Glomerular endothelial cell (primary cell): ENCODE measurements at regions not wholly inside any gene's neighbourhood (a gene's known extent, or its start where the extent isn't known, plus 50 kb on each side); places are given as distances from the start of the nearest gene placed in this dataset.
"Not testable (repeated sequence)": the region's sequence is repeated elsewhere in the genome, so short reads cannot be mapped to it uniquely, and the experiment has no call there.

Experiments used
- DNase-seq: peaks from one replicate; pipeline ENCODE4 v3.0.0-alpha.2; 2011; ENCODE audit warnings: low read depth, low spot score; ENCODE audit errors: extremely low read depth

DNA sequence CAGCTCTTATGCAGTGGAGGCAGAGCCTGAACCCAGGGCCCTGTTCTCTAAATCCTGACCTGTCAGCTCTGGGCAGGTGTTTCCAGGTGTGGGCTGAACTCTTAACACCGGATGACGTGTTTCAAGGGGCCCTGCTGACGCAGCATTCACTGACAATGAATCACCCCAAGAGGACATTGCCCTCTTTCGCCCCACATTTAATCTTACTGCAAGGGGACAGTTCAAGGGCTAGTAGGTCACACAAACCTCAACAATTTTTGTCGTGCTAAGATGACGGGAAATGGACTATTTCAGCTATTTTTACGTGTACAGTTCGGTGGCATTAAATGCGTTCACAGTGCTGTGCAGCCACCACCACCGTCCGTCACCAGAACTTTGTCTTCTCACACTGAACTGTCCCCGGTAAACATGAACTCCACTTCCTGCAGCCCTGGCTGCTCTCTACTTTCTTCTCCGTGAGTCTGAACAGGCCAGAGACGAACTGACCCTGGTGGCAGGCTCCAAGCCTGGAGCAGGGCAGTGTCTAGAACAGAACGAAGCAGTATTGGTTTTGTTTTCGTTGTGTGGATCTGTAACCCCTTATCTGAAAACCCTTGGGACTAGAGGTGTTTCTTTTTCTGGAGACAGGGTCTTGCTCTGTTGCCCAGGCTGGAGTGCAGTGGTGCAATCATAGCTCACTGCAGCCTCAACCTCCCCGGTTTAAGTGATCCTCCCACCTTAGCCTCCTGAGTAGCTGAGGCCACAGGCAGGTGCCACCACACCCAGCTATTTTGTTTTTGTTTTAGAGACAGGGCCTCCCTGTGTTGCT is 88.4 kb upstream of the CIBAR2 start:
- no peak for DNase-seq

DNA sequence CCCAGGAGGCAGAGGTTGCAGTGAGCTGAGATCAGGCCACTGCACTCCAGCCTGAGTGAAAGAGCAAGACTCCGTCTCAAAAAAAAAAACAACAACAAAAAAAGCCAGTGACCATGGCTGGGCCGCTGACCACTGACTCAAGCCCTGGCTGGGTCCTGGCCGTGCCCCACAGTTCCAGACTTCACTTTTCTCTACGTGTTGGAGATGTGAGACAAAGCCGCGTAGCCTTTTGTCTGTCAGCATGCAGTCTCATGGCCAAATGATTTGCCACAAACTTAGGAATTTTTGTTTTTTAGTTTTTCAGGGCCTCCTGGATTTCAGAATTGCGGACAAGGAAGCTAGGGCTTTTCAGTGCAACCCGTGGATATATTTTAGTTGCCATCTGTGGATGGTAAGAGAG is 89.3 kb upstream of the CIBAR2 start:
- DNase-seq: no peak

DNA sequence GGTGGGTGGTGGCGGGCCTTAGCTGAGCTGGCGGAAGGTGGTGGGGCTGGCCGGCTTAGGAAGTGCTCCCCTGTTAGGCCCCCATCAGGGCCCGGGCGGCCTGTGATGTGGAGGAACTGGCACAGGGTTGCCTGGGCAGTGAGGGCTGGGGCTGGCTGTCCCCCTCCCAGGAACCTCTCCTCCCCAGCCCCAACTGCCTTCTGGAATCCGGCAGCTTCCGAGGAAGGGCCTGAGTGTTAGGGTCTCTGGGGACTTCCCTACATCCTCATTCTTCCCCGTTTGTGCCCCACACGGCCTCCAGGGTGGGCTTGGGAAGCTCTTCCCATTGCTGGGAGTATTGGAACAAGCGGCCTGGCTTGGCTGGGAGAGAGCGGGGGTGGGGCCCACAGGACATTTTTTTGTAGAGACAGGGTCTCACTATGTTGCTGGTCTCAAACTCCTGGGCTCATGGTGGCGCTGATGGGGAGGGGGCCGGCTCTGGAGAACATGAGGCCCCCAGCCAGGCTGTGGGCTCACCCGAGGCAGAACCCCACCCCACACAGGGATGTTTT is 89.9 kb upstream of the CIBAR2 start:
- DNase-seq: no peak

DNA sequence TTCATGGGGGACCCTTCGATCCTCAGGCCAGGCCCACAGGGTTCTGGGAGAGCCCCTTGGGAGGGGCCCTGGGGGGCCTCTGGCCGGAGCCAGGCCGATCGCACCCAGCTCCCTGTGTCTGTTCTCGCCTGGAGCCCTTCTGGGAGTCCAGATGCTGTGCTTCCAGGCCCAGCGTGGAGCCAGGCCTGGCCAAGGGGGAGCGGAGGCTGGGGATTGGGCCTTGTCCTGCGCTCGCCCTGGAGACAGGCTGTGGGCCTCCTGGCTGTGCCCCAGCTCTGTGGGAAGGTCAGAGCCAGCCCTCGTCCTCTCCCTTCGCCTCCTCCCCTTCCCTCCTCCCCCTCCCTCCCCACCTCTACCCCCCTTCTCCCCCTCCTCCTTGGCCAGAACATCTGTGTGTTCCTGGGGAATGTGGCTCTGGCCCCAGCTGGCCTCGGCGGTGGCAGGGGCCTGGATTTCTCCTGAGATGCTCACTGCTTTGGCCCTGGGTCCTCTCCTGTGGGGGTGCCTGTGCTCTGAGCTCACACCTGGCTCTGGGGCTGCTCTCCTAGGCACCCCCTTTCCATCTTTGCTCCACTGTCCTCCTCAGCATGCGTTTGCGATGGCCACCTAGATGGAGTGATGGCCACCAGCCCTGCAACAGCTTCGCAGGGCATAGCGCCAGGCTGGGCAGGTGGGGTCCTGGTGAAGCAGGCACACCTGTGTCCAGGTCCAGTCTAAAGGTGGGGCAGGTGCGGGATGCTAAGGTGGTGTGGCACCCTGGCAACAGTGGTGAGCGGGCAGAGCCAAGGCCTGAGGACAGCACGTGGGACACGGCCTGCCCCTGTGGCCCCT is 90.6 kb upstream of the CIBAR2 start:
- no peak for DNase-seq

DNA sequence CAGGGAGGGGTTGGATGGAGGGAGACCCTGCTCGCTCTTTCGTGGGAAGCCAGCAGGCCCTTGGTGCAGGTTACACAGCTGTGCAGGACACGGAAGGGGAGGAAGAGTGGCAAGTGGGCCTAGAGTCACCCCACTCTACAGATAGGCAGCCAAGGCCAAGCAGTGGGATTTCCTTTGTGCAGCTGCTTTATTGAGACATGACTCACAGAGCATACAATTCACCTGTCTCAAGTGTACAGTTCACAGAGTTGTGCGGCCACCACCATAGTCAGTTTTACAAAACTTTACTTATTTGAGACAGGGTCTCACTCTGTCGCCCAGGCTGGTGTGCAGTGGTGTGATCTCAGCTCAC is 91.2 kb upstream of the CIBAR2 start:
- DNase-seq: no peak

DNA sequence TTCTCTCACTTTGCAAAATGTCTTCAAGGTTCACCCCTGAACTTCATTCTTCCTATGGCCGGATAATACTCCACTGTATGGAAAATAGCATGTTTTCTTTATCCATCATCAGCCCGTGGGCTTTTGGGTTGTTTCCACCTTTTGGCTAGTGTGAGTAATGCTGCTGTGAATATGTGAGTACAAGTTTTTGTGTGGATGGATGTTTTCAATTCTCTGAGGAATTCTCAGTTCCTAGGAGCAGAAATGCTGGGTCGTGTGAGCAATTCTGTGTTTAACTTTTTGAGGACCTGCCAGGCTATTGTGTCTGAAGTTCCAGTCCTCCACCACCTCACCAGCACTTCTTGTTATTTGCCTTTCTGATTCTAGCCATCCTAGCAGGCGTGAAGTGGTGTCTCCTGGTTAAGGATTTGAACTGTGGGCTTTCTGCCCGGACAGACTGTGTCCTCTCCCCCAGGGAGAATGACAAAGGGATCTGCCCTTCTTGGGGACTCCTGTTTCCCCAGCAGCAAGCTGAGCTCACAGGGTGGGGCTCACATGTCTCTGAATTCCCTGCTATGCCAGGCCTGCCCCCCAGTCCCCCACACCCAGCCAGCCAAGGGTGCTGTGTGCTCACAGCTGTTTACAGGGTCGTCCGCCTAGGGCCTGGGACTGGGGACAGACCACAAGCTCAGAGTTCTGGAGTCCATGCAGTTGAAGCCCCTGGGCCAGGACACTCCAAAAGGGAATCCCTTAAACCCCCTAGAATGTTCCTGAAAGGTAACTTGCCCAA is 92.2 kb upstream of the CIBAR2 start:
- no peak for DNase-seq

DNA sequence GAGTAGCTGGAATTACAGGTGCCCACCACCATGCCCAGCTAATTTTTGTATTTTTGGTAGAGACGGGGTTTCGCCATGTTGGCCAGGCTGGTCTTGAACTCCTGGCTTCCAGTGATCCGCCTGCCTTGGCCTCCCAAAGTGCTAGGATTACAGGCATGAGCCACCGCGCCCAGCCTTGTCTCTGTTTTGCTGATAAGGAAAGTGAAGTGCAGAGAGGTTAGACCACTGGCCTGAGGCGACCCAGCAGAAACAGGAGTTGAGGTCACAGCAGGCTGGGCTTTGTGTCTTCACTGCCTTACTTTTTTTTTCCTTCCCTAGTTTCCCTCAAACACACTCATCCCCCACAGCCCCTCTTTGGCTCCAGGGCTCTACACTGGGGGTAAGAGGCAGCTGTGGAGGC is 93.0 kb upstream of the CIBAR2 start:
- not testable (repeated sequence) for DNase-seq

DNA sequence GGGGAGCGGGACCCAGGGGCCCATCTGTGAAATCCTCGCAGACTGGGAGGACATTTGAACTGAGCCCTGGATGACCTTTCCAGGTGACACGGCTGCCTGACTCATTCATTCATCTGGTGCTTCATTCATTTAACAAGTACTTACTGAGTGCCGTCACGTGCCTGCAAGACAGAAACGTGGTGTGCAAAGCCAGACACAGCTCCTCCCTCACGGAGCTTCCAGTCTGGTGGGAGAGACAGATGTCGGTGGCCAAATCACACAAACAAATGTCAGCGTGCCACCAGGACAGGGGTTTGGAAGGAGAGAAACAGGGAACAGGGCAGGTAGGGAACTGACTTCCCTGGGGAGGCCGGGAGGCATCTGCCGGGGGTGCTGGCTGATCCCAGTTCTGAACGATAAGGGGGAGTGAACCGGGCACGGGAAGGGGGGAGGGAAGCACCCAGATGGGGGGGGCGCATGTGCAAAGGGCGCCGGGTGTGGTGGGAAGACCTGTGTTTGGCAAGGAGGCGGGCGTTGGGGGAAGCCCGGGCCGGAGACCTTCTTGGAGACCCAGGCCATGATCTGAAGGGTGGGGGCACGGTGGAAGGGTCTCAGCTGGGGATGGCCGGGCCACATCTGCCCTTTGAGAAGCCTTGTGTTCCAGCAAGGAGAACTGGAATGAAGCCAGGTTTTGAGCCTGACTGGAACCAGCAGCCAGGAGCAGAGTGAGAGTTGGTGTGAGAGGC is 93.6 kb upstream of the CIBAR2 start:
- DNase-seq: no peak

DNA sequence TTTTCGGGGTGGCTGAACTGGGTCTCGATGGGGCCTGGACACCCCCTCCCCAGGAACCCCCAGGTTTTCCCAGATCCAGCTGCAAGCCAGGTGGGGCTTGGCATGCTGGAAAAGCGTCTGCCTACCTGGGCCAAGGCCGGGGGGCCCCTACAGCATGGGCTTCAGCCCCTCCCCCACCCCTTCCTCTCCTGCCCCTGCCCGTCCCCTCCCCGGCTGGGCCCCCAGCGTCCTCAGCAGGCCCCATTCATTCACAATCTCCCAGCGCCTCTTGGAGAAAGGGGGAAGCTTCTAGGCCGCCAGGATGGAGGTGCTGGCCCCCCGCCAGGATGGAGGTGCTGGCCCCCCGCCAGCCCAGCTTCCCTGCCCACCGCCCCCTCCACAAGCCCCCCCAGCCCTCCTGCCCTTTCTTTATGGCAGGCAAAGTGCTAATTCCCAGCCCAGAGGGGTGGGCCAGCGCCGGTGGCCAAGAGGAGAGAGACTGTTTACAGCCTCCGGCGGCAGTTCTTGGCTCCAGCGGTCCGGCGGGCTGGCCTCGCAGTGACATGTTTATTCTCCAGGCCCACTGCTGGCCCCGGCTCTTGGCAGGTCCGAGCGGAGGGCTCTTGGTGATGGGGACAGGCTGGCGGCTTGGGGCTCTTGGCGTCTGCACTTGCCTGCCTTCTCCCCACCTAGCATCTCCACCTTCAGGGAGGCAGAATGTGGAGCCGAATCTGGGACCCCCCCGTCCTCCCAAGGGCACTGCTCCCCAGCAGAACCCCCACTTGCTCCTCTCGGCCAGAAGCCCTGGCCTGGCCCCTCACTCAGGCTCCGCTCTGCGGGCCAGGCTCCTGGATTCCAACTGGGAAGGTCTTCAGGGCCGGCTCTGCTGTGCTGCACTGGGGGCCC is 94.4 kb upstream of the CIBAR2 start:
- DNase-seq: no peak

DNA sequence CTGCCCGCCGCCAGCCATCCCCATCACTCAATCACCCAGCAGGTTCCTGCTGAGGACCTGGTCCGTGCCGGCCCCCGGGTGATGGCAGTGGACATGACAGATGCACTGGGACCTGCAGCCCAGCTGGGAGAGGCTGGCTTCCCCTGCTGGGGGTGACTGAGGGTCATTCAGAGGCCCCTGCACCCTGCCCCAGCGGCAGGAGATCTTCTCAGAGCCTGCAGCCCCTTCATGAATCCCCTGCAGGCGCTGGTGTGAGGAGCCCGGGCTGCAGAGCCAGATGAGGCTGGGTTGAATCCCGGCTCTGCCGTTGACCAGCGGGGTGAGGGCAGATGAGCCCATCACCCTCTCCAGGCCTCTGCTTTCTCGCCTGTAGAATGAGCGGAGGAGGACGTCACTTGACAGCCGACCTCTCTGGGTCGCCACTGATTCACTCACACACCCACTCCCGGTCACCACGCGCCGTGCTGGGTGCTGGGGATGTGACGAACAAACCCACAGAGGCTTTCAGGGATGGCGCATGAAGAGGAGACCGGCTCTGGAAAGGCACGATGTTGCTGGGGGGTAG is 95.2 kb upstream of the CIBAR2 start:
- no peak for DNase-seq

DNA sequence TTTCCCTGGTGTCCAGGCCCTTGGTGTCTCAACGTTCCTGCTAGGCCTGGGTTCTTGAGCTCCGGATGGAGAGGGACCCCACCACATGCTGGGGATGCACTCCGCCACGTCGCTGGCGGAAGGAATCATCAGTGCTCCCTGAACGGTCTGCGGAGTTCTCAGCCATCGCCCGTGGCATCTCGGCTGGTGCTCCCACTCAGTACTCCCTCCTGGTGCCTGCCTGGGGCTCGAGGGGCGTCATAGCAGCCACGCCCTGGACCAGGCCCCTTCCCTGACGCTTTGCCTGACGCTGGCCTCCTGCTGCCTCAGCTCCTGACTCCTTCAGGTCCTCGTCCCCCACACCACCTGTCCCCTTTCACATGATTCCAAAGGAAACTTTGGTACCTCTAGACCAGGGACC is 95.9 kb upstream of the CIBAR2 start:
- DNase-seq: no peak

DNA sequence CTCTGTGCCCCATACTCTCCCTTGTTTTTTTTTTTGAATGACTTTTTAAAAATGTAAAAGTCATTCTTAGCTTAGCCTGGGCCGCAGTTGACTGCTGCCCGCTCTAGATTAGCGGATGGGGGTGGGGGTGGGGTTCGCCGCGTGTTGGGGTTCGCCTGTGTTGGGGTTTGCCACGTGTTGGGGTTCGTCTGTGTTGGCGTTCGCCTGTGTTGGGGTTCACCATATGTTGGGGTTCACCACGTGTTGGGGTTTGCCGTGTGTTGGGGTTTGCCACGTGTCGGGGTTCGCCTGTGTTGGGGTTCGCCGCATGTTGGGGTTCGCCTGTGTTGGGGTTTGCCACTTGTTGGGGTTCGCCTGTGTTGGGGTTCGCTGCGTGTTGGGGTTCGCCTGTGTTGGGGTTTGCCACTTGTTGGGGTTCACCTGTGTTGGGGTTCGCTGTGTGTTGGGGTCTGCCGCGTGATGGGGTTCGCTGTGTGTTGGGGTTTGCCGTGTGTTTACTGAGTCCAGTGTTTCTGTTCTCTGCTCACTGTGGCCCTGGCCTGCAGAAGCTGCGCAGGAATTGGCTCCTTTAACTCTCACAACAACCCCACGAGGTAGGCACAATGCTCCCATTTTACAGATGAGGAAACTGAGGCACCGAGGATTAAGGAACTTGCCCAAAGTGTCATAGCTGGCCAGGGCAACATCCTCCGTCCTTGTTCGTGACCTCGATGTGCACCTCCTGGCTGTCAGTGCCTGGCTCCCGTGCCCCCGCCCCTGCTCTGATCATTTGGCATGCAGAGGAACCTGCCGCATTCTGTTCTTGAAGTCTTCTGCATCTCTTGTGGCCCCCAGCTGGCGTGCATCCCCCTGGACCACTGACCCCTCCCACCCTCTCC is 96.6 kb upstream of the CIBAR2 start:
- DNase-seq: no peak

DNA sequence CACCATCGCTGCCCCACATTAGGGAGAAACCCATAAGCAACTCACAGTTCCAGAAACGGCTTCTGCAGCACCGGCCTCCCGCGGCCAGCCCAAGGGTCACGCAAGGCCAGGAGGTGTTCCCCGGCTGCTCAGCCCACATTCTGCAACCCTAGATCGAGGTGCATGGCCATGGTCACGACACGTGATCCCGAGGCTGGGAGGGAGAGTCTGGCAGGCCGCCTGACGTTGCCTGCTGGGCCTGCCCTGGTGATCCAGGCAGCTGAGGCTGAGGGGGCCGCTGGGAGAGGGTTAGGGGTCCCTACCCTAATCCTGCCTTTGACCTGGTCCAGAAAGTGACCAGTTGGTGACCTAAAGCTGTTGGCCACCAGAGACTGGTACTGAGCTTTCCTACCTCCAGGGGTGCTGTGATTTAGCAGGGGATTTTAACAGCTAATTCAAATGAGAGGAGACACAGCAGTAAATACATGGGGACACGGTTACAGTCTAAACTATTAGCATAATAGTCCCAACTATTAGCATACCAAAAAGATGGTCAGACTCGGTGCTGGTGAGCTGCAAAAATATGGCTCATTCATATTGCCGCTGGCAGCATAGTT is 97.4 kb upstream of the CIBAR2 start:
- no peak for DNase-seq

DNA sequence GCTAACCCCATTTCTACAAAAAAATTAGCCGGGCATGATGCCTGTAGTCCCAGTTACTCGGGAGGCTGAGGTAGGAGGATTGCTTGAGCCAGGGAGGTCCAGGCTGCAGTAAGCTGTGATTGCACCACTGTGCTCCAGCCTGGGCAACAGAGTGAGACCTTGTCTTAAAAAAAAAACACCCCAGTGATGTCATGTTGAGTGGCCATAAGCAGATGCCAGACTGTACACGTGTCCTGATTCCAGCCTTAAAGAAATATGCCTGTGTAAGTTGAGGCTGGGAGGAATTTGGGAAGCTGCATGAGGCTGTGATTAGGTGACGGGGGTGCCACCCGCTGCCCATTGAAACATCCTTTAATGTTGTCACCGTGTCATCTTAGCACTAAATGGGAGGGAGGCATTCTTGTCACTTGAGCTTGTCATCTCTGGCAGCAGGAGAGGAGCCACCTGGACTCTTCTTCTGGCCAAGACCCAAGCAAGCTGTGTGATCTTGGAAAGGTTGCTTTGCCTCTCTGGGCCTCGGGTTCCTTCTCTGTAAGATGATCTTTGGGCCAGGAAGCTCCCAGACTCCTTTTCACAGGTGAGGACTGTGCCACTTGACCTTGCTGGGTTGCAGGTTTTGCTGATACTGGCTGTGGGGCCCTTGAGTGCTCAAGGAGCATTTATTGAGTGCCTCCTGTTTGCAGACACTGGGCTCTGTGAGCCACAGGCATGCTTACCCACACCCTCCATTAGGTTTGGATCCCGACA is 98.3 kb upstream of the CIBAR2 start:
- no peak for DNase-seq

DNA sequence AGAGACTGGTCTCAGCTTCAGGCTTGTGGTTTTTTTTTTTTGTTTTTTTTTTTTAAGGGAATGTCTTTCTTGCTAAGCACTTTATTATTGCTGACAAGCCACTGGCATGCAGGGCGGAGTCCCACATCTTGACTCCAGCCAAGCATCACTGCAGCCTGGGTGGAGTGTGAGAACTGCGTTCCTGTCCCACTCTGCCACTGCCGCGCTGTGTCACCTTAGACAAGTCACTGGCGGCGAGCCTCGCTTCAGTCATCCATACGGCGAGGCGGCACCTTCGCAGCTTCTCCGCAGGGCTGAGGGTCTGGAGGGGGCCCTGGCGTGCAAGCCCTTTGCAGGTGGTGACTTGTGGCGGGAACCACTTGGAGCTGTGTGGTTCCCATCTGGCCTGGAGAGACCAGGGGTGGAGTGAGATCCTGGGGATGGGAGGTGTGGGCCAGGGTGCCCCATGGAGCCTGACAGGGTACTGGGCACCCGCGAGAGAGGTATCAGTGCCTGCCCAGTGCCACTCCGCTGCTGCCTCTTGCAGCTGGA is 99.1 kb upstream of the CIBAR2 start:
- no peak for DNase-seq

DNA sequence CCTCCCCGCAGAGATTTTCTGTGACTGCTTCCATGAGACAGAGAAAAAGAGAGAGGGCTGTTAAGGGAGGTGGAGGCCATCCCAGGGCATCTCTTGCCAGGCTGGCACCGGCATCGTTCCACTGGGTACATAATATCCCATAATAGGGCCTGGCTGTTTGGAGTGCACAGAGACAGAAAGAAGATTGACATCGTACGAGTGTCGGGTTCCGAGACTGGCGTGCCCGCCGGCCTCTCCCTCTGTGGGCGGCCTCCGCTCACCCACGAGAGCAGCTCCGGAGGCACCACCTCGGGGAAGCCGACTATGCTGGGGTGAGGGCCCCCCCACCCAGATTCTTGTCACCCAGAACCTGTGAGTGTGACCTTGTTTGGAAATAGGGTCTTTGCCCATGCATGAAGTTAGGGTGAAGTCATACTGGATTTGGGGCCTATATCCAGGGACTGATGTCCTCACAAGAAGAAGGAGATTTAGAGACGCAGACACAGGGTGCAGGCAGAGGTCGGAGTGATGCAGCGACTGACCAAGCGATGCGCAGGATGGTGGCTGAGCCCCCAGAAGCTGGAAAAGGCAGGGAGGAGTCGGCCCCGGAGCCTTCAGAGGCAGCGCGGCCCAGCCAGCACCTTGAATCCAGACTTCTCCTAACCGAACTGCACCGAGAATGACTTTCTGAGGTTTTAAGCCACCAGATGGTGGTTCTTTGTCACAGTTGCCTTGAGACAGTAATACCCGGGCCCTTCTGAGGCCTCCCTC is 101.8 kb upstream of the CIBAR2 start:
- no peak for DNase-seq
